ENCODE measurements at regions not wholly inside any gene's neighbourhood (a gene's known extent, or its start where the extent isn't known, plus 50 kb on each side); places are given as distances from the start of the nearest gene placed in this dataset.
"Not testable (repeated sequence)": the region's sequence is repeated elsewhere in the genome, so short reads cannot be mapped to it uniquely, and the experiment has no call there.

- DNase-seq (ENCODE audit: low spot score), result no peak
- in situ Hi-C loops (cut with HindIII; ENCODE audit: low sequenced_read_pairs), result no loop called here
Measured at GRCh38 chr10:100636848-100637553, 101.3 kb downstream of the HIF1AN start.

- DNase-seq (ENCODE audit: low spot score), result peak; percentile 8
- in situ Hi-C loops (cut with HindIII; ENCODE audit: low sequenced_read_pairs), result no loop called here
Measured at GRCh38 chr10:100637785-100638184, 102.0 kb downstream of the HIF1AN start.

- in situ Hi-C loops (cut with HindIII; ENCODE audit: low sequenced_read_pairs); DNase-seq (ENCODE audit: low spot score): not testable (repeated sequence)
Measured at GRCh38 chr10:100638969-100639368, 103.2 kb downstream of the HIF1AN start.

GRCh38 chr10:100642295-100642994, 102.9 kb upstream of the PAX2 start:
- in situ Hi-C loops (cut with HindIII; ENCODE audit: low sequenced_read_pairs), result no loop called here
- DNase-seq (ENCODE audit: low spot score), result no peak

DNA sequence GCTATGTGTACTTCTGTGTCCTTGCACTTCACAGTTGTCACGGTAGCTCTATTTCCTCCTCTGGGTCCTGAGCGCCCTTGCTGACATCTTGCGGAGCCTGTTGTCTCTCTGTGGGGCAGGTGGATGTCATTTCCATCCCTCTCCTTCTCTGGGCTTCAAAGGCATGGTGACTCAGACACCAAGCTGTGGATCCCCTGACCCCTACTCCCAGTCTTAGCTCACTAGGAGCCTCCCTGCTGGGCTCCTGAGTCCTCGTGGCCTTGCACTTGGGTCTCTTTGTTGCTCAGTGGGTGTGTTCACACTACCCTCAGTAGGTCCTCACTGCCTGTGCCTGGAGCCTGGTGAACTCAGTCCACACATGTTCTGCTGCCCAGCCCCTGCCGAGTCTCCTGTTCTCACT, 100.3 kb upstream of the PAX2 start:
- no peak for DNase-seq (ENCODE audit: low spot score)
- in situ Hi-C loops (cut with HindIII; ENCODE audit: low sequenced_read_pairs), result no loop called here

- in situ Hi-C loops (cut with HindIII; ENCODE audit: low sequenced_read_pairs), result no loop called here
- DNase-seq (ENCODE audit: low spot score), result no peak
Measured at GRCh38 chr10:100645613-100646392, 99.6 kb upstream of the PAX2 start.

DNA sequence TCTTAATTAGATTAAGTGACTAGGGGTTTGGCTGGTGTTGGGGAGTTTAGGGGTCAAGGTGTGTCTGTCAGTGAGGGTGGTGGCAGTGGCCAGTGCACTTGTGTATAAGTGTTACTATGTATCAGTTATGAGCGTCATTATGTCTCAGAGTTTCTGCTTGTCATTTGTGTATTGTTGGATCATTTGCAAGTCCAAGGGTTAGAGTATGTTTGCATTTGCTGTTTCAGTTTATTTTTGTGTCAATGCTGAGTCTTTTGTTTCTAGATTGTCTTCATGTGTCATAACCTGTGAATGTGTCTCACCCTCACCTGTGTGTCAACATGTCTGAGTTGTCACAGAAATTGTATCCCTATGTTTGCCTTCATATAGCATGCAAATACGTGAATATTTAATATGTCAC, 97.5 kb upstream of the PAX2 start:
- DNase-seq (ENCODE audit: low spot score), result no peak
- in situ Hi-C loops (cut with HindIII; ENCODE audit: low sequenced_read_pairs), result no loop called here

DNA sequence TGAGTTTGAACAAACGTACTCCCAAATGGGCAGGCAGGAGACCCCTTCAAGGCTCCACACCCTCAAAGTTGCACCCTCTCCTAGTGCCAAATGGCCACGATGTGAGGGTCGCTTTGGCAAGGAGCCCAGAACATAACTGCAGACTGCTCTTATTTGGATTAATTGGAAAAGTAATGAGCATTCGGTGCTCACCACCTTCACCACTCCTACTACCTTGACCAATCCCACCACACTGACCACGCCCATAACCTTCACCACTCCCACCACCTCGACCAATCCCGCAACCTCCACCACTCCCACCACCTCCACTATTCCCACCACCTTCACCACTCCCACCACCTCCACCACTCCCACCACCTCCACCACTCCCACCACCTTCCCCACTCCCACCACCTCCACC, 94.7 kb upstream of the PAX2 start:
- in situ Hi-C loops (cut with HindIII; ENCODE audit: low sequenced_read_pairs), result no loop called here
- no peak for DNase-seq (ENCODE audit: low spot score)

DNA sequence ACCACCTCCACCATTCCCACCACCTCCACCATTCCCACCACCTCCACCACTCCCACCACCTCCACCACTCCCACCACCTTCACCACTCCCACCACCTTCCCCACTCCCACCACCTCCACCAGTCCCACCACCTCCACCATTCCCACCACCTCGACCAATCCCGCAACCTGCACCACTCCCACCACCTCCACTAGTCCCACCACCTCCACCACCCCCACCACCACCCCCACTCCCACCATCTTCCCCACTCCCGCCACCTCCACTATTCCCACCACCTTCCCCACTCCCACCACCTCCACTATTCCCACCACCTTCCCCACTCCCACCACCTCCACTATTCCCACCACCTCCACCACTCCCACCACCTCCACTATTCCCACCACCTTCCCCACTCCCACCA, 94.3 kb upstream of the PAX2 start:
- in situ Hi-C loops (cut with HindIII; ENCODE audit: low sequenced_read_pairs), result not testable (repeated sequence)

DNA sequence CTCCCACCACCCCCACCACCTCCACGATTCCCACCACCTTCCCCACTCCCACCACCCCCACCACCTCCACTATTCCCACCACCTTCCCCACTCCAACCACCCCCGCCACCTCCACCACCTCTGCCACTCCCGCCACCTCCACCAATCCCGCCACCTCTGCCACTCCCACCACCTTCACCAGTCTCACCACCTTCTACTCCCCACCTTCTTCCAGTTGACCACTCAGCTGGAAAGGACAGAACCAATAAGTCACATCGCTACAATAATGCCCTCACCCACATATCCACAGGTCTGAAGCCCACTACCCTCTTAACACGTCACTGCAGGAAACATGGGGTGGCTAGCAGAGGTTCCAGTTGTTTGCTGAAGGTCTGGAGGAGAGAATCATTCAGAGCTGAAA, 93.5 kb upstream of the PAX2 start:
- in situ Hi-C loops (cut with HindIII; ENCODE audit: low sequenced_read_pairs), result no loop called here
- DNase-seq (ENCODE audit: low spot score), result no peak

More for the DNA sequence above, 94.3 kb upstream of the PAX2 start:
- DNase-seq (ENCODE audit: low spot score), result not testable (repeated sequence)

DNA sequence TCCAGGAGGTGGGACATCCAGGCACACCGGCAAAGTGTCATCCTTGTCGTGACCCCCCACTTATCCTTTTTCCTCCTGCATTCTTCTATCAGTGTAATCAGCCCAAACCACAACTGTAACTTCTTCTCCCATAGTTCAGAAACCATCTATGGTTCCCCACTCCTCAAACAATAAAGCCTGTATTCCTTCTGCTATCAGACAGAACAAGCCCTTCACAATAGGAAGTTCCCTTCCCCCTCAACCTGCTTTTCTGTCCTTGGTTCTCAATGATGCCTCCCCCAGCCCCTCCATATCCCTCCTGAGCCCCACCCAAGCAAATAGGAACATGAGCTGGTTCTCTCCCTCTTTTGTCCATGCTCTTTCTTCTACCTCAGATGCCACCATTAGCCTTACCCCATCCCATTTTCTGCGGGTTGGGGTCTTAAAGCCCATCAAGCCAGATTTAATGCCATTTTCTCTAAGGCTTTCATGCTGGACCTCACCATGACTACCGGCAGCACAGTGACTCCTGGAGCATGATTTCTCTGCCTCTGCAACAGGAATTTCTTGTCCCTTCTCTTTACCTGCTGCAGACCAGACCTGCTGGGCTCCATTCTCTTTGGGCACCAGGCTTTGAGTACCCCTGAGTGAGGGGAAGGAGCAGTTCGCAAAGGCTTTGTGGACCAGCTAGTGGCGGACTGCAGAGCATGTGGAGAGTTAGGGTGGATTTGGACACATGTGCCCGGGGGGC, 92.8 kb upstream of the PAX2 start:
- no peak for DNase-seq (ENCODE audit: low spot score)
- in situ Hi-C loops (cut with HindIII; ENCODE audit: low sequenced_read_pairs), result no loop called here

GRCh38 chr10:100653238-100653956, 92.0 kb upstream of the PAX2 start:
- in situ Hi-C loops (cut with HindIII; ENCODE audit: low sequenced_read_pairs), result no loop called here
- DNase-seq (ENCODE audit: low spot score), result no peak

GRCh38 chr10:100653957-100654781, 91.2 kb upstream of the PAX2 start:
- DNase-seq (ENCODE audit: low spot score), result no peak
- in situ Hi-C loops (cut with HindIII; ENCODE audit: low sequenced_read_pairs), result no loop called here

DNA sequence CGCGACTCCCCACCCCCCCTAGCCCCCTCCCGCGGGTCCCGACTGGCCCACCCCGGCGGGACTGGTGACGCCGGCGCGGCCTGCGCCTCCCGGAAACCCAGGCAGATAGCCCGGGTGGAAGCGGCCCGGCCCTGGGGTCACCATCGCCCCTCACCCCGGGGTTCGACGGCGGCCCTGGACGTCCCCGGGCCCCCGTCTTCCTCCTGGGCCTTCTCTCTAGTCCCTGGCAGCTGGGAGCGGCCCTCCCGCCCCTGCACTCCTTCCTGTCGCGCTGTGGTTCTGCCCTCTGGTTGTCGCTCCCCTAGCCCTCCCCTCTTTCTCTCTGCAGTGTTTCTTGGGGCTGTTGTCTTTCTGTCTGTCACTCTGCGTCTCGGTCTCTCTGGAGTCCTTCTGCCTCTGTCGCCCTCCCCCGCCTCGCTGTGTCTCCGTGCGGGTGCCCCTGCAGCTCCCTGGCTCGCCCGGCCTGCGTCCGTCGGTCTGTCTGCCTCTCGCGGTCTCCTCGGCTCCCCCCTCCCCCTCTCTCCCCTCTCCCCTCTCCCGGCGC, 90.5 kb upstream of the PAX2 start:
- in situ Hi-C loops (cut with HindIII; ENCODE audit: low sequenced_read_pairs), result no loop called here
- DNase-seq (ENCODE audit: low spot score), result no peak

DNA sequence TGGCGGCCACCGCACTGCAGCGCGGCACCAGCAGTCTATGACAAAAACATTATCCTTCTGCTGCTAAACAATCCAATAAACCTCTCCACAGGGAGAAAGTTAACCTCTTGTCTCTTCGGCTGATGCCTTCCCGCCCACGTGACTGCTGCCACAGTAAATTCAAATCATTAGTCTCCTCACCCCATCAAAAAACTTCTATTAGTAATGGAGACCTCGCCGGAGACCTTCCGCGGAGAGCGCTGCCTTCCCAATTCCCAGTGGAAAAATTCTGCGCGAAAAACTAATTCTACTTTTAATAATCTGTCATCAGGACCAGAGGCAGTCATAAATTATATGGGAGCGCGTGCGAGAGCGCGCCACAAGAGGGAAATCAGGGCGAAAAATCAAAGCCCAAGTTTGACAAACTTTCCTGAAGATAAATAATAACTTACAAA, 90.0 kb upstream of the PAX2 start:
- in situ Hi-C loops (cut with HindIII; ENCODE audit: low sequenced_read_pairs), result no loop called here
- no peak for DNase-seq (ENCODE audit: low spot score)

GRCh38 chr10:100655760-100656421, 89.5 kb upstream of the PAX2 start:
- in situ Hi-C loops (cut with HindIII; ENCODE audit: low sequenced_read_pairs), result no loop called here
- no peak for DNase-seq (ENCODE audit: low spot score)

DNA sequence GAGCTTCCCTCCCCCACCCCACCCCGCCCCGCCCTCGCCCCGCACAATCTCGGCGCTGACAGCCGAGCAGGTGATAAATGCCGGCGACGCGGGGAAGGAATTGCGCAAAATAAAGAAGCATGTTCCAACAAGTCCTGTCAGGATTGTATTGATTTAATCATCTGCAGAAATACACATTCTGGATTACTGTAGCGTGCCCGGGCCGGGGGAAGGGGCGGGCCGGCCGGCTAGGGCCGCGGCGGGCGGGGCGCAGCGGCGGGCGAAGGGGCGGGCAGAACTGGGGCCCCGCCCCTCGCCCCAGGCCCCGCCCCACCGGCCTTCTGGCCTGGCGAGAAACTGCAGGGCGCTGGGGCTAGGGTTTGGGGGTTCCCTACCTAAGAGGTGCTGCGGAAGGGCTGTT, 88.9 kb upstream of the PAX2 start:
- in situ Hi-C loops (cut with HindIII; ENCODE audit: low sequenced_read_pairs), result no loop called here
- no peak for DNase-seq (ENCODE audit: low spot score)
